GM06990 (cell line): ENCODE measurements at regions not wholly inside any gene's neighbourhood (a gene's known extent, or its start where the extent isn't known, plus 50 kb on each side); places are given as distances from the start of the nearest gene placed in this dataset.

Experiments
- DNase-seq: peaks from one replicate; pipeline ENCODE4 v3.0.0-alpha.2; 2011; ENCODE audit not compliant: insufficient read length; ENCODE audit errors: extremely low read depth
- H3K27me3 ChIP-seq: replicated peaks from 2 replicates; pipeline ENCODE4 v1.6.0; 2011; ENCODE audit warnings: low read length; ENCODE audit not compliant: control insufficient read depth, insufficient read depth
- H3K36me3 ChIP-seq: 2 replicates; pipeline ENCODE4 v1.5.1; 2011; ENCODE audit warnings: low read length; ENCODE audit not compliant: control insufficient read depth, insufficient read depth
- H3K4me3 ChIP-seq: replicated peaks from 2 replicates; pipeline ENCODE4 v1.5.1; 2011; ENCODE audit warnings: low read depth, mild to moderate bottlenecking, control low read depth, low read length
- CTCF ChIP-seq: IDR thresholded peaks from 2 replicates; pipeline ENCODE4 v1.5.1; 2011; ENCODE audit warnings: low read length, control low read depth, mild to moderate bottlenecking, inconsistent platforms; ENCODE audit not compliant: insufficient read depth, poor library complexity, severe bottlenecking

GRCh38 chr20:59425572-59425971 lies 125.2 kb downstream of the EDN3 start:
- no peaks in the 10 kb centered on the region; the same call in 1 of the 2 replicates for H3K27me3 ChIP-seq
- DNase-seq = no peak
- no peaks in the 10 kb centered on the region for H3K36me3 ChIP-seq
- TF ChIP-seq CTCF = no peak
- no peak overlapping the region for H3K4me3 ChIP-seq

- H3K27me3 ChIP-seq = no peaks in the 10 kb centered on the region; the same call in 1 of the 2 replicates
- H3K4me3 ChIP-seq = no peak overlapping the region
- no peak for TF ChIP-seq CTCF
- H3K36me3 ChIP-seq = no peaks in the 10 kb centered on the region
- DNase-seq = no peak
These were observed 127.6 kb downstream of the EDN3 start for GRCh38 chr20:59428006-59428405.

- TF ChIP-seq CTCF = peak; percentile 35
- no peak for DNase-seq
- H3K36me3 ChIP-seq = no peaks in the 10 kb centered on the region
- H3K27me3 ChIP-seq = no peaks in the 10 kb centered on the region
- H3K4me3 ChIP-seq = no peak overlapping the region
These were observed 128.2 kb downstream of the EDN3 start for GRCh38 chr20:59428441-59429205.

GRCh38 chr20:59429396-59429795 lies 129.0 kb downstream of the EDN3 start:
- Histone ChIP-seq H3K4me3 (peak overlapping the region; percentile 45), H3K27me3 (no peaks in the 10 kb centered on the region), H3K36me3 (no peaks in the 10 kb centered on the region)
- TF ChIP-seq CTCF = no peak
- DNase-seq = no peak

GRCh38 chr20:59431014-59431413 lies 130.6 kb downstream of the EDN3 start:
- no peak for TF ChIP-seq CTCF
- H3K4me3 ChIP-seq = no peak overlapping the region
- no peaks in the 10 kb centered on the region for H3K36me3 ChIP-seq
- no peak for DNase-seq
- no peaks in the 10 kb centered on the region for H3K27me3 ChIP-seq

GRCh38 chr20:59434960-59435359 lies 134.5 kb downstream of the EDN3 start:
- no peak for TF ChIP-seq CTCF
- Histone ChIP-seq H3K4me3 (no peak overlapping the region), H3K27me3 (no peaks in the 10 kb centered on the region), H3K36me3 (no peaks in the 10 kb centered on the region)
- no peak for DNase-seq
